GM23338 (cell line): ENCODE measurements at regions not wholly inside any gene's neighbourhood (a gene's known extent, or its start where the extent isn't known, plus 50 kb on each side); places are given as distances from the start of the nearest gene placed in this dataset.

Experiments used
- ATAC-seq: fragments of 200-7000 bp; cut with Tn5 transposase; 3 replicates; pipeline ENCODE4 v1.9.1; 2020
- DNase-seq: peaks from one replicate; pipeline ENCODE4 v3.0.0-alpha.2; 2015; ENCODE audit warnings: low spot score
- H2AFZ ChIP-seq: fragments of 200-600 bp; sonication (generic); 2 replicates; pipeline ENCODE4 v1.8.0; 2016; ENCODE audit warnings: antibody characterized with exemption, mild to moderate bottlenecking, moderate library complexity
- H3F3A ChIP-seq: fragments of 200-600 bp; sonication (generic); replicated peaks from 2 replicates; pipeline ENCODE4 v1.8.0; 2017; ENCODE audit warnings: antibody characterized with exemption, mixed run types, low read depth
- H3K27ac ChIP-seq: fragments of 200-600 bp; sonication (generic); 2 replicates; pipeline ENCODE4 v1.6.1; 2016; ENCODE audit warnings: low read depth
- H3K27me3 ChIP-seq: fragments of 200-600 bp; sonication (generic); 2 replicates; pipeline ENCODE4 v1.8.0; 2016; ENCODE audit warnings: mild to moderate bottlenecking, mixed run types, moderate library complexity; ENCODE audit not compliant: insufficient read depth
- H3K36me3 ChIP-seq: fragments of 200-600 bp; sonication (generic); 2 replicates; pipeline ENCODE4 v1.8.0; 2016; ENCODE audit warnings: mild to moderate bottlenecking; ENCODE audit not compliant: insufficient read depth
- H3K4me1 ChIP-seq: fragments of 200-600 bp; sonication (generic); 2 replicates; pipeline ENCODE4 v1.8.0; 2016; ENCODE audit warnings: mild to moderate bottlenecking, moderate library complexity; ENCODE audit not compliant: insufficient read depth
- H3K4me2 ChIP-seq: fragments of 200-600 bp; sonication (generic); 2 replicates; pipeline ENCODE4 v1.7.1; 2017; ENCODE audit warnings: mixed run types
- H3K4me3 ChIP-seq: fragments of 200-600 bp; sonication (generic); 2 replicates; pipeline ENCODE4 v1.6.1; 2016; ENCODE audit warnings: mixed run types
- H3K79me2 ChIP-seq: fragments of 200-600 bp; sonication (generic); replicated peaks from 2 replicates; pipeline ENCODE4 v1.8.0; 2017; ENCODE audit warnings: mild to moderate bottlenecking; ENCODE audit not compliant: insufficient read depth
- H3K9me2 ChIP-seq: fragments of 200-600 bp; sonication (generic); 2 replicates; pipeline ENCODE4 v1.8.0; 2017; ENCODE audit not compliant: insufficient read depth
- H4K20me1 ChIP-seq: fragments of 200-600 bp; sonication (generic); replicated peaks from 2 replicates; pipeline ENCODE4 v1.8.0; 2017; ENCODE audit warnings: mild to moderate bottlenecking; ENCODE audit not compliant: insufficient read depth
- H3K27ac Mint-ChIP-seq: 2 replicates; pipeline ENCODE4 v1.8.0; 2020; ENCODE audit warnings: inconsistent platforms, mild to moderate bottlenecking, moderate library complexity, mixed read lengths
- H3K27me3 Mint-ChIP-seq: 3 replicates; pipeline ENCODE4 v1.8.0; 2022; ENCODE audit warnings: low read depth, mild to moderate bottlenecking, moderate library complexity, mixed read lengths, inconsistent platforms; ENCODE audit not compliant: insufficient read depth, poor library complexity
- H3K36me3 Mint-ChIP-seq: 3 replicates; pipeline ENCODE4 v1.8.0; 2021; ENCODE audit warnings: low read depth, mild to moderate bottlenecking, inconsistent platforms, moderate library complexity, mixed read lengths
- H3K4me1 Mint-ChIP-seq: 3 replicates; pipeline ENCODE4 v1.8.0; 2020; ENCODE audit warnings: mild to moderate bottlenecking, inconsistent platforms, mixed read lengths
- H3K4me3 Mint-ChIP-seq: 3 replicates; pipeline ENCODE4 v1.8.0; 2021; ENCODE audit warnings: moderate library complexity, mild to moderate bottlenecking, inconsistent platforms, mixed read lengths
- H3K9me3 Mint-ChIP-seq: 3 replicates; pipeline ENCODE4 v1.8.0; 2020; ENCODE audit warnings: moderate library complexity, mild to moderate bottlenecking, inconsistent platforms, mixed read lengths
- CREB1 ChIP-seq: fragments of 250-450 bp; sonication (Bioruptor Pico); IDR thresholded peaks from 2 replicates; pipeline ENCODE4 v1.5.0; 2020; ENCODE audit warnings: low read depth, mild to moderate bottlenecking, moderate library complexity
- CTCF ChIP-seq, 2 experiments: fragments of 200-600 bp in 1 of 2; sonication (generic) in 1 of 2; conservative IDR thresholded peaks; 2 replicates each; pipeline versions ENCODE4 v1.5.1 to v1.6.1; 2016 to 2017; ENCODE audit warnings: antibody characterized with exemption in 2 of 2, low read depth in 2 of 2, mild to moderate bottlenecking in 2 of 2, moderate library complexity in 1 of 2
- ETS1 ChIP-seq: IDR thresholded peaks from 2 replicates; pipeline ENCODE4 v1.6.1; 2016; ENCODE audit warnings: antibody characterized with exemption
- EZH2 ChIP-seq: fragments of 200-600 bp; sonication (generic); IDR thresholded peaks from one replicate; pipeline ENCODE4 v1.8.0; 2017; ENCODE audit warnings: antibody characterized with exemption, mild to moderate bottlenecking, low read depth; ENCODE audit not compliant: unreplicated experiment
- EZH2phosphoT487 ChIP-seq: fragments of 200-600 bp; sonication (generic); IDR thresholded peaks from one replicate; pipeline ENCODE4 v1.8.1; 2018; ENCODE audit warnings: antibody characterized with exemption; ENCODE audit not compliant: unreplicated experiment
- JUNB ChIP-seq: IDR thresholded peaks from one replicate; pipeline ENCODE4 v1.6.1; 2016; ENCODE audit warnings: antibody characterized with exemption; ENCODE audit not compliant: unreplicated experiment
- NANOG ChIP-seq: IDR thresholded peaks from 2 replicates; pipeline ENCODE4 v1.6.1; 2016; ENCODE audit warnings: antibody characterized with exemption, borderline replicate concordance
- POLR2AphosphoS5 ChIP-seq: IDR thresholded peaks from 2 replicates; pipeline ENCODE4 v1.6.1; 2016; ENCODE audit warnings: antibody characterized with exemption, low read depth
- REST ChIP-seq: IDR thresholded peaks from one replicate; pipeline ENCODE4 v1.6.1; 2018; ENCODE audit warnings: antibody characterized with exemption; ENCODE audit not compliant: unreplicated experiment
- STAT1 ChIP-seq: IDR thresholded peaks from one replicate; pipeline ENCODE4 v1.6.1; 2016; ENCODE audit warnings: antibody characterized with exemption; ENCODE audit not compliant: unreplicated experiment
- ZNF114 ChIP-seq: fragments of 250-450 bp; sonication (Bioruptor Pico); IDR thresholded peaks from 2 replicates; pipeline ENCODE4 v1.5.0; 2020; ENCODE audit warnings: mild to moderate bottlenecking, moderate library complexity
- ZNF331 ChIP-seq: fragments of 250-450 bp; sonication (Bioruptor Pico); IDR thresholded peaks from 2 replicates; pipeline ENCODE4 v1.5.0; 2020; ENCODE audit warnings: low read depth, mild to moderate bottlenecking, moderate library complexity
- ZNF462 ChIP-seq: fragments of 250-450 bp; sonication (Bioruptor Pico); IDR thresholded peaks from 2 replicates; pipeline ENCODE4 v1.5.0; 2020; ENCODE audit warnings: mild to moderate bottlenecking, moderate library complexity

- ATAC-seq (no peak), DNase-seq (no peak)
- Mint-ChIP-seq H3K36me3 (peaks cover 2% of the 10 kb centered on the region; the same call in 2 of the 3 replicates), H3K27me3 (no peaks in the 10 kb centered on the region), H3K9me3 (peaks cover 66% of the 10 kb centered on the region), H3K4me1 (no peaks in the 10 kb centered on the region), H3K4me3 (no peak overlapping the region), H3K27ac (no peak overlapping the region)
- no peak overlapping the region for H3K4me3 ChIP-seq
- H3K9me2 ChIP-seq: no peaks in the 10 kb centered on the region
- no peaks in the 10 kb centered on the region for H3K79me2 ChIP-seq
- H3F3A ChIP-seq: no peaks in the 10 kb centered on the region
- no peaks in the 10 kb centered on the region for H3K27me3 ChIP-seq
- H3K4me2 ChIP-seq: no peak overlapping the region
- no peak overlapping the region for H2AFZ ChIP-seq
- no peak overlapping the region for H3K27ac ChIP-seq
- no peak for TF ChIP-seq EZH2
- no peak for TF ChIP-seq ZNF114 (CRISPR knock-in tag)
- no peak for TF ChIP-seq ETS1
- no peak for TF ChIP-seq EZH2phosphoT487
- no peak for TF ChIP-seq JUNB
- no peak for TF ChIP-seq ZNF462 (CRISPR knock-in tag)
- TF ChIP-seq CREB1 (CRISPR knock-in tag): no peak
- no peak for TF ChIP-seq ZNF331 (CRISPR knock-in tag)
- TF ChIP-seq POLR2AphosphoS5: no peak
- TF ChIP-seq NANOG: no peak
- no peak for TF ChIP-seq REST
- no peak for TF ChIP-seq STAT1
- no peak for TF ChIP-seq CTCF (conservative IDR thresholded peaks at IDR 0.05; ENCODE audit: low read depth in 2 of 2)
- H3K36me3 ChIP-seq: no peaks in the 10 kb centered on the region
- H4K20me1 ChIP-seq: no peaks in the 10 kb centered on the region
- no peaks in the 10 kb centered on the region for H3K4me1 ChIP-seq
Observed at GRCh38 chr4:45745741-45746140, 378.1 kb downstream of the GABRG1 start.
